ENCODE measurements at regions not wholly inside any gene's neighbourhood (a gene's known extent, or its start where the extent isn't known, plus 50 kb on each side); places are given as distances from the start of the nearest gene placed in this dataset.

DNA sequence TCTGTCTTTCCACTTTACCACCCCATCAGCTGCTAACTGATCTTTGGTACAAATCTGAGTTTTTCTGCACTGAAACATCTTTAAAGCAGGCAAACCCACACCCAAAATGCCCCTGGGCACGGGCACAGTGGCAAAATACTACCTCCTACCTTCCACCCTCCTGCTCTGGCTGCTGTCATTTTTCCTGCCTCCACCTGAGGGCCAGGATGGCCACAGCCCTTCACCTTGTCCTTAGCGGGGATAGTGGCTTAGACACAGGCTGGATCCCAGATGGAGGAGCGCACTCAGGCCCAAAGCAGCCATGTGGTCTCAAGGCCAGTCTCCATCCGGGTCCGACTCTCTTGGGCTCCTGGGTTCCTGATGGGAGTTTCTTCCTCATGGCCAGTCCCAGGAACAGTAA, 98.3 kb downstream of the HIF1AN start:
- TF ChIP-seq POLR2AphosphoS5 (IDR thresholded peaks at IDR 0.05): no peak
- TF ChIP-seq POLR2A (IDR thresholded peaks at IDR 0.05): no peak
